Activated CD8-positive, alpha-beta T cell treated with anti-CD3 and anti-CD28 coated beads, Interleukin-2, amount 10 ng/mL, durations not matched to agents 7 days and 5 days (primary cell): ENCODE measurements at regions not wholly inside any gene's neighbourhood (a gene's known extent, or its start where the extent isn't known, plus 50 kb on each side); places are given as distances from the start of the nearest gene placed in this dataset.

ENCODE experiments used
- ATAC-seq: fragments of 150-1000 bp; cut with Tn5 transposase; one replicate; pipeline ENCODE4 v1.10.0; 2021; ENCODE audit warnings: moderate library complexity
- CTCF ChIA-PET: fragments of 350-600 bp; sonication (Branson Sonifier 250); formaldehyde crosslinking; loops from one replicate; lab custom pipeline; 2021; ENCODE audit warnings: antibody characterized with exemption; lab: Charles Lee
- POLR2A ChIA-PET: fragments of 350-600 bp; sonication (Branson Sonifier 250); formaldehyde crosslinking; loops from one replicate; lab custom pipeline; 2021; ENCODE audit warnings: antibody characterized with exemption; lab: Charles Lee
- DNase-seq: peaks from one replicate; pipeline ENCODE4 v3.0.0-alpha.2; 2020
- H3K27ac Mint-ChIP-seq: one replicate; pipeline ENCODE4 v1.8.0; 2021; ENCODE audit warnings: mild to moderate bottlenecking, mixed read lengths
- H3K27me3 Mint-ChIP-seq: one replicate; pipeline ENCODE4 v1.8.0; 2021; ENCODE audit warnings: low read depth, mixed read lengths
- H3K36me3 Mint-ChIP-seq: one replicate; pipeline ENCODE4 v1.8.0; 2021; ENCODE audit warnings: low read depth, mixed read lengths
- H3K4me1 Mint-ChIP-seq: one replicate; pipeline ENCODE4 v1.8.0; 2021; ENCODE audit warnings: low read depth, mixed read lengths
- H3K4me3 Mint-ChIP-seq: one replicate; pipeline ENCODE4 v1.8.0; 2021; ENCODE audit warnings: mild to moderate bottlenecking, mixed read lengths
- H3K9me3 Mint-ChIP-seq: one replicate; pipeline ENCODE4 v1.8.0; 2022; ENCODE audit warnings: mixed read lengths; ENCODE audit not compliant: insufficient read depth

DNA sequence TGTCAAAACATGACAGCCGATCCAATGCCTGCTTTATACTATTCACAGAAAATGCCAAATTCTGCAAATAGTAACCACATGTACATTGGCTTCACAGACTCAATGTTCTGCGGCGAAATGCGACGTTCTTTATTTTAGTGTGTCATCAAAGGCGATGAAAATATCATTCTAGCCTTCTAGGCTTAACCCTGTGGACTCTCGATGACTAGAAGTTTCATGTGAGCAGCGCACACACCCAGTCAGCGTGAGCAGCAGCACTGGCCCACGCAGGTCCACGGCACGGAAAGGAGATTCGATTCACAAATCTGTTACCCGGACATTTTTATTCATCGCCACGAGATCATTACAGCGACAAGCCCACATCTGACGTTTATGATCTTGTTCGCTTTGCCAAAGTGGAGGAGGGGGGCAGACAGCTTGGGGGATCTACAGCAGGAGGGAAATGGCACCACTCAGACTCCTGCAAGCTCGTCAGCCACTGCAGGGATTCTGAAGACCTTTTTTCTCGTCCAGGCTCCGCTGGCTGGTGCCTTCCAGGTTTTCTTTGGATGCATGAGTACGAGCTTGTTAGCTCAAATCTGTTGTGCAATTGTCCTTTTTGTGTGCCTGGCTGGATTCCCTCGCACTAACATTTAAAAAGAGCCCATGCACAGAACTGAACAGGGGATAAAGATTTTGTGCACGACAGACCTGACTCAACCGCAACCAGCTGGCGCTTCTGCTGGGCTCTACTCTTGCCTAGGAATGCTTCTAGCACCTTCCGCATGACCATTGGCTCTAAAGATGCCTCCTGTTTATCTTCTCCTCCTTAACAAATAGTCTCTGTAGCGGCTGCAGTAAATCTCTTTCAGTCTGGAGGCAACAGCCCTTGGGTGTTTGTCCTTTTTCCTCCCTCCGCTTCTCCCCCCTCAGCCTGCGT, 938.4 kb downstream of the MCTP2 start:
- no peak overlapping the region for H3K4me3 Mint-ChIP-seq
- CTCF ChIA-PET = interaction anchor here (0.8 kb wide), 1 partner anchor 15 kb away, joined by 3 read pairs; no protein-coding TSS in a partner anchor
- H3K4me1 Mint-ChIP-seq = no peaks in the 10 kb centered on the region
- POLR2A ChIA-PET = no interaction called here
- DNase-seq (no peak), ATAC-seq (no peak)
- no peaks in the 10 kb centered on the region for H3K36me3 Mint-ChIP-seq
- H3K27ac Mint-ChIP-seq = no peak overlapping the region
- H3K27me3 Mint-ChIP-seq = no peaks in the 10 kb centered on the region
- H3K9me3 Mint-ChIP-seq = no peaks in the 10 kb centered on the region

DNA sequence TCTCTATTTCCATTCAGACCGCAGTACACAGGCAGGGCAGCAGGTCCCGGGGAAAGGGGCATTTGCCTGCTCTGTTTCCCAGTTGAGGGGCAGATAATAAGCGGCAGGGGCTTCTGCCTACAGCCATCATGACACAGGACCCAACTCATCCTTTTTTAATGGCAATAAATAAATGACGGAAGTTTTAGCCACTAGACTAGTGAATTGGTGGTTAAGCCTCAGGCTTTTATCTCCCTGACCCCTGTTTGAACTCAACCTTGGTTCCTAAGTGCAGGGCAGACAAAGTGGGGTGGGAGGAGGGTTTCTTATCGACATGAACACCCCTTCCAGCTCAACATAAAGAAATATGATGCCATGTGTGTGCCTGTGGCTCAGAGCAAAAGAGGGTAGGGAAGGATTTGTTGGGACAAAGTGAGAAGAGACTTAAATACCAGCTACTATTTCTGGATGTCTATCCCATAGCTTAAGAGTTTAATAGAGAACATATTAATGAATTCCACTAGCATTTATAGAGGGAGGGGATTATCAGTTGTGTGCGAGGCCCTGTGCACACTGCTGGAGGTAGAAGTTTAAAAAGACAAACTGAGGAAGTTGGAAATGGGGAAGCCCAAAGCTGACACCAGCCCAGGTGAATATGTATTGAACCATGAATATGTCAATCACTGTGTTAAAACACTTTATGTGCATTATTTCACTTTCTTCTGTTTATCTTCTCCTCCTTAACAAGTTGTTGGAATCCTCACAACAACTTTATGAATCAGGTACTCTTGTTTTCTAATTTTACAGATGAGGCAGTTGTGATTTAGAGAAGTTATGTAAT, 939.4 kb downstream of the MCTP2 start:
- no peaks in the 10 kb centered on the region for H3K9me3 Mint-ChIP-seq
- ChIA-PET CTCF (interaction anchor here (0.8 kb wide), 1 partner anchor 14 kb away, joined by 3 read pairs; no protein-coding TSS in a partner anchor), POLR2A (no interaction called here)
- no peaks in the 10 kb centered on the region for H3K4me1 Mint-ChIP-seq
- no peaks in the 10 kb centered on the region for H3K27me3 Mint-ChIP-seq
- no peak overlapping the region for H3K4me3 Mint-ChIP-seq
- no peaks in the 10 kb centered on the region for H3K36me3 Mint-ChIP-seq
- no peak overlapping the region for H3K27ac Mint-ChIP-seq
- DNase-seq (no peak), ATAC-seq (no peak)

DNA sequence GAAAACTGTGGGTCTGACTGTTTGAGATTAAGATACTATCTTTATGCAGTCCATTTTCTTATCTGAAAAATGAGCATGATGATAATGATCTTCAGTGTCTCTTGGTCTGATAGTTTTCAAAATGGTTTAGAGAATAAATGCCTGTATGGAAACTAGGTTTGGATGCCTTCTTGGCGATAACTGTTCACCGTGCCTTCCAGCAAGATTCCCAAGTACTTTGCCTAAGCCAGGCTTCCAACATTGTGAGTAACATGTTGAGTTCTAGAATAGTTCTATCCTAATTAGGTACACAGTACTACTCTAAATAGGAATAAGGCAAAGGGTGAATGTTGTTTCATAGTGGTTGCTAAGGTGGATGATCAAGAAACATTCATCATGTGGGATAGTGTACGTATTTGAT, 940.2 kb downstream of the MCTP2 start:
- ChIA-PET CTCF (no interaction called here), POLR2A (no interaction called here)
- H3K4me3 Mint-ChIP-seq = no peak overlapping the region
- no peaks in the 10 kb centered on the region for H3K36me3 Mint-ChIP-seq
- no peaks in the 10 kb centered on the region for H3K4me1 Mint-ChIP-seq
- H3K9me3 Mint-ChIP-seq = no peaks in the 10 kb centered on the region
- H3K27me3 Mint-ChIP-seq = no peaks in the 10 kb centered on the region
- ATAC-seq = no peak
- DNase-seq = no peak
- no peak overlapping the region for H3K27ac Mint-ChIP-seq

DNA sequence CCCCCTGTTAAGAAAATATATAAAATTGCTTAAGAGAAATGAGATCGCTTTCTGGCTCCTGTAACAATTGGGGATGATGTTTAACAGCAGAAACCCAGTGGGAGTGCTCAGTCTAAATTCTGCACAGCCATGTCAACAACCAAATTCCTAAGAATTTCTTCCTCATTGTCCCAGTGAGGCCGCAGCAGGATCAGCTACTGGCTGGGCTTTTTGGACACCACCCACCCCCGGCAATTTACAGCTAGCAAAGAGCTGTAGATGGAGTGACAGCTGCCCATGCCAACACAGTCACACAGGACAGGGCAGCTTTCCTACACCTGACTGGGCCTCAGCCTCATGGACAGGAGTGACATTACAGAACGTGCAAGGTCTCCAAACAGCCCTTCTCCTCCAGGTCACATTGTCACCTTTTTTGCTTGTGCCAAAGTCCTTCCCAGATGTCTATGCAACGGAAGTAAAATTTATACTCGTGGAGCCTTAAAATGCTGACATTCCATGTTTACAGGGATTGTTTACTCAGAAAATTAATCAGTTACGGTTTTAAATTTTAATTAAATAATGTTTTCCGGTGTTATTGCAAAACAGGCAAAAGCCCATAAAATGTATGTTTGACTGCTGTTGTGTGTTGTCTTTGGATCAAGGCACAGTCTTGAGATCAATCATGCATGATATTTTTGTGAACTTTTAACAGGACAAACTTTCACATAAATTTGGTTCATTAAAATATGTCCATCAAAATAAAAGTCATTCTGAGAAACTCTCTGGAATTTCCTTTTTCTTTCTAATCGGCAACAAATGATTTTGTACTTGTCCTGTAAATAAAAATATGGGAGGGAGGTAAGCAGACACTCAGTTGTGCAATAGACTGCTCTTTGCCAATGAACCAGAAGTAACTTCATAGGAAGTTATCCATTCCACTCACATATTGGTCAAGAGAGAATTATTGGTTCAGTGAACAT, 943.2 kb downstream of the MCTP2 start:
- CTCF ChIA-PET = no interaction called here
- Mint-ChIP-seq H3K36me3 (no peaks in the 10 kb centered on the region), H3K9me3 (no peaks in the 10 kb centered on the region), H3K4me3 (no peak overlapping the region), H3K27me3 (no peaks in the 10 kb centered on the region), H3K27ac (no peak overlapping the region), H3K4me1 (no peaks in the 10 kb centered on the region)
- POLR2A ChIA-PET = no interaction called here
- ATAC-seq (no peak), DNase-seq (no peak)

DNA sequence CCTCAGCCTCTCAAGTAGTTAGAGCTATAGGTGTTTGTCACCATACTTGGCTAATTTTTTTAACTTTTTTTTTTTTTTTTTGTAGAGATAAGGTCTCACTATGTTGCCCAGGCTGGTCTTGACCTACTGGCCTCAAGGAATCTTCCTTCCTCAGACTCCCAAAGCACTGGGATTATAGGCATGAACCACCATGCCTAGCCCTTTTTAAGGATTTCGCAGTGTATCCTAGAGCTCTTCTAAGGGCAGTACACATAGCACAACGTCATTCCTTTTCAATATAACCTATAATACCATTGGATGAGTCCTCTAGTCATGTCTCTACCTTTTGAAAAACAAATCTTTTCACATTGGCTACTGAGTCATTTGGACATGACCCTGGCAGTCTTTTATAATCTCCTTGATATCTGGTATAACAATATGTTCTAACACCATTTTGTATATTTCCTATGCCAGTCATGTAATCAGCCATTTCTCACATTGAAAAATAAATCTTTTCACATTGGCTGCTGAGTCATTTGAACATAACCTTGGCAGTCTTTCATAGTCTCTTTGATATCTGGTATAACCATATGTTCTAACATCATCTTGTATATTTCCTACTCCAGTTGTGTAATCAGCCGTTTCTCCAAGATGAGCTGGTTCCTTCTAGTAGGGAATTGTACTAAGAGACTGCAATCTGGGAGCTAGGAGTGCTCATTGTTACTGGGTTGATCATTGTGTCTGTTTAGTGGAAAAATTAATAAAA, 944.7 kb downstream of the MCTP2 start:
- ChIA-PET POLR2A (no interaction called here), CTCF (no interaction called here)
- no peak overlapping the region for H3K27ac Mint-ChIP-seq
- no peaks in the 10 kb centered on the region for H3K36me3 Mint-ChIP-seq
- DNase-seq = no peak
- H3K27me3 Mint-ChIP-seq = no peaks in the 10 kb centered on the region
- ATAC-seq = no peak
- H3K9me3 Mint-ChIP-seq = peaks cover 5% of the 10 kb centered on the region
- no peak overlapping the region for H3K4me3 Mint-ChIP-seq
- H3K4me1 Mint-ChIP-seq = no peaks in the 10 kb centered on the region

DNA sequence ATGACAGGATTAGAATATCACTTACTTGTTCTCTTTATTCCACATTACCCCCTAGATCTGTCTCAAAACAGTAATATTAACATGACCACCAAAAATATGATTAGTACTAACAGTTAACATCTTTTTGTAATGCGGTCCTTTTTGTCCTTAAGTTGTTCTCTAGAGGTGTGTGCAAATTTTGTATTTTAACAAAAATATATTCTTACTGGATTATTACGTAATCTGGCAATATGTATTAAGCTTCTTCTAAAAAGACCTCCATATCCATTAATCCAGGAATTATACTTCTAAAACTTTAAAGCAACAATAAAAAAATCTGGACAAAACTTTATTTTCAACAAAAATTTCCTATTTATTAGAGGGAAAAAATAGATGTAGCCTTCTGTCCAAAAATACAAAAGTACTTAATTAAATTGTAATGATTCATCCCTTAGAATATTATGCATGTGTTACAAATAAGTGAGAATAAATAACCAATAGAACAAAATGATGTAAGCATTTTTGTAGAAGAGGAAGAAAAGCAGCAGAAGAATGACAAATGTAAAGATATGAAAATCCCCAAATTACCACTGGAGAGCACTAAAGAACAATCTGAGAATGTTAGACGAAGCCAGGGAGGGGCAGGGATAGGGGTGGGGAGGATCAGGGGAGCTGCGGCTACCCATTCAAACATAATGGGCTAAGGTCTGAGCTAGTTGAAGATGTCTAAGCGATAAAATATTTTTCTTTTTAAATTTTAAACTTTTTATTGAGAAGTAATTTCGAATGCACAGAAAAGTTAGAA, 945.6 kb downstream of the MCTP2 start:
- POLR2A ChIA-PET = no interaction called here
- Mint-ChIP-seq H3K4me1 (no peaks in the 10 kb centered on the region), H3K36me3 (no peaks in the 10 kb centered on the region), H3K27me3 (no peaks in the 10 kb centered on the region), H3K27ac (no peak overlapping the region), H3K4me3 (no peak overlapping the region), H3K9me3 (peaks cover 5% of the 10 kb centered on the region)
- ATAC-seq (no peak), DNase-seq (no peak)
- CTCF ChIA-PET = no interaction called here

DNA sequence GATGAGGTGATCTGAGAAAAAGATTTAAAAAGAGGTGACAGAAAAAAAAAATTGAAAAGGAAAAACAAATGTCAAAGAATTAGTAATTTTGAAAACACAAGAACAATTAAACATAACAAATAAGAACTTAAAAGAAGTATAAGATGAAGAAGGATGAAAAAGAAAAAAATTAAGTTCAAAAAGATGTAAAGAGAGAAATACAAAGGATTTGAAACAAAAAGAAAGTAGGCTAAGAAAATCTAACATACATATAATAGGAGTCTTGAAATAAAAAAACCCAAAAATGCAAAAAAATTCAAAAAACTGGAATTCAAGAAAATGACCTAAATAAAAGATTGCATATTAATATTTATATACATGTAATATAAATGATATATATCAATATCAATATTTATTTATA, 949.2 kb downstream of the MCTP2 start:
- Mint-ChIP-seq H3K4me3 (no peak overlapping the region), H3K9me3 (peaks cover 5% of the 10 kb centered on the region), H3K27ac (no peak overlapping the region), H3K36me3 (no peaks in the 10 kb centered on the region), H3K27me3 (no peaks in the 10 kb centered on the region), H3K4me1 (no peaks in the 10 kb centered on the region)
- POLR2A ChIA-PET = no interaction called here
- no peak for ATAC-seq
- CTCF ChIA-PET = no interaction called here
- no peak for DNase-seq

DNA sequence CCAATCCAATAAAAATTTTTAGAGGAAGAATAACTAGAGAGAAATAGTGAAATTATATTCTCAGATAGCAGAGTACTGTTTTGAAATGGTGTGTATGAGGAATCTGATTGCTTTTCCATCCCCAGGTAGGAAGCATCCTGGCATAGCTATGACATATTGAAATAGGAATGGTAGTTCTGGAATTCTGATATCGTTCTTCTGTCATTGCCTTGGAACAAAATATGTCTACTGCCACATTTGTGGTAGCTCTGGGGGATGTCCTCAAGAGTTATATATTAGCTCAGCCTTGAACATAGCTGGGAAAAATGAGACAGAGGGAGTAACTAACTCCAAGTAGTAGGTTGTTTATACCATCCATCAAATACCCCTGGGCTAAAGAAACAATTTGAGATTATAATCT, 950.7 kb downstream of the MCTP2 start:
- no peaks in the 10 kb centered on the region for H3K36me3 Mint-ChIP-seq
- no peak overlapping the region for H3K4me3 Mint-ChIP-seq
- ATAC-seq (no peak), DNase-seq (no peak)
- ChIA-PET CTCF (no interaction called here), POLR2A (no interaction called here)
- peaks cover 5% of the 10 kb centered on the region for H3K9me3 Mint-ChIP-seq
- no peaks in the 10 kb centered on the region for H3K4me1 Mint-ChIP-seq
- no peak overlapping the region for H3K27ac Mint-ChIP-seq
- H3K27me3 Mint-ChIP-seq = no peaks in the 10 kb centered on the region

DNA sequence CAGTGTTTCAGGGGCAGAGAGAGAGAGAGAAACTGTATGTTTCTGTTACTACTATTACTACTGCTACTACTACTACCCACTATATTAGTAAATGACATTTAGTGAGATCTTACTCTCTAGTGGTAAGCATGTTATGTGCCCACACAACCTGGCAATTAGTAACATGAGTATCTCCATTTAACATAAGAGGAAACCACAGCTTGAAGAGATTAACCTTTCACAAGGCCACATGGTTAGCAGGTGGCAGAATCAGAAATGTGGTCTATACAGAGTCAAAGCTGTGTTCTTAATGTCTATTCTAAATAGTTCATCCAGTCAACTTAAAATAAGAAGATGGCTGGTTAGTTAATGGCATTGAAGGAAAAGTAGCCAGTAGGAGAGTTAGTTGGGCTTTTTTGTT, 961.6 kb downstream of the MCTP2 start:
- no peaks in the 10 kb centered on the region for H3K9me3 Mint-ChIP-seq
- H3K4me3 Mint-ChIP-seq = no peak overlapping the region
- H3K36me3 Mint-ChIP-seq = no peaks in the 10 kb centered on the region
- no peak overlapping the region for H3K27ac Mint-ChIP-seq
- no peak for DNase-seq
- H3K4me1 Mint-ChIP-seq = no peaks in the 10 kb centered on the region
- no peak for ATAC-seq
- ChIA-PET POLR2A (no interaction called here), CTCF (no interaction called here)
- no peaks in the 10 kb centered on the region for H3K27me3 Mint-ChIP-seq

DNA sequence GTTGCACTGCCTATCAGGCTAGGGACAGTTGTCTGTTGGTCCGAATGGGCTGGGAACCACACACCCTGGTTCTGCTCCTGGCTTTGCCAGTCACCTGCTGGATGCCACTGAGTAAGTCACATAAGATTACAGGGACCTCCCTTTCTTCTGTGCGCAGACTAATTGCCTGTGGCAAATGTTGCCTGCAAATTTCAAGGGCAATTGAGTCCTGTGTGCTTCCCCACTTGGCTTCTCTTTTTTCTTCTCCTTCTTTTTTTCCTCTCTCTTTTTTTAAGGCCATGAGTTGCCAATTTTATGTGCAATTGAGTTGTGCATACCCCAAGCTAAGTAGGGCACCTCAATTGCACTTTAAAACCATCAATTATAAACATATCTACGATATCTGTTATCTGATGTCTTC, 963.4 kb downstream of the MCTP2 start:
- CTCF ChIA-PET = no interaction called here
- Mint-ChIP-seq H3K36me3 (no peaks in the 10 kb centered on the region), H3K4me1 (no peaks in the 10 kb centered on the region), H3K27me3 (no peaks in the 10 kb centered on the region), H3K27ac (no peak overlapping the region), H3K9me3 (no peaks in the 10 kb centered on the region), H3K4me3 (no peak overlapping the region)
- DNase-seq (no peak), ATAC-seq (no peak)
- POLR2A ChIA-PET = no interaction called here
